M059J (cell line): ENCODE measurements at regions not wholly inside any gene's neighbourhood (a gene's known extent, or its start where the extent isn't known, plus 50 kb on each side); places are given as distances from the start of the nearest gene placed in this dataset.
A peak's percentile ranks its signal among the peaks of the same experiment; 100 is the strongest.
"Not testable (repeated sequence)": the region's sequence is repeated elsewhere in the genome, so short reads cannot be mapped to it uniquely, and the experiment has no call there.

Source experiments
- DNase-seq: peaks from one replicate; pipeline ENCODE4 v3.0.0-alpha.2; 2012; ENCODE audit warnings: low read depth

GRCh38 chr13:76620036-76620435, 266.2 kb downstream of the KCTD12 start:
- peak; percentile 3 for DNase-seq

GRCh38 chr13:76619631-76620030, 266.6 kb downstream of the KCTD12 start:
- DNase-seq: no peak

DNA sequence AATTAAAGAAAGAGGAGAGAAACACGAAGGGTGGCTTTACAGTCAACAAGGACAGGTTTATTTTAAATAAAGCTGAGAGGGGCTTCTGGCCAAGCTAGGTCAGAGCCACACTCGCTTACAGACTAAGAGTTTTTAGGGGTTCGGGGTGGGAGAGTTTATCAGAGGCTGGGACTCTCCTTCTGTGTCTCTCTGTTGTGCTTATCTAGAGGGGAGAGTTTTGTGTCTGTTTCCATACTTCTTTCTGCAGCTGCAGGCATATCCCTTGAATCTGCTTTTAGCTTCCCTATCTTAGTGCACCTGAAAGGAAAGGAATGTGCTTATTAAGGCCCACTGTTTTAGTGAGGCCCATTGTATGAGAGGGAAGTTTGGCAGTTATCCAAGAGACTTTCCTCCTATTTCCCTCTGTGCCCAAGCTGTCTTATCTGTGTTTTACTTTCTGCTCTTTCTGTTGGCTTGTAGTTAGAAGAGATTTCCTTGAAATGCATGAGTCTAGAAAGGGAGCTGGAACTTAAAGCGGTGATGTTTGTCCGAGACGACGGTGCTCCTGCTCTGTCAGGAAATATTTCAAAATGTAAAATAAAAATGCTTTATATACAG, 275.3 kb downstream of the KCTD12 start:
- no peak for DNase-seq

- DNase-seq: no peak
These were observed 276.6 kb downstream of the KCTD12 start for GRCh38 chr13:76609643-76610042.

GRCh38 chr13:76607866-76608265, 278.3 kb downstream of the KCTD12 start:
- DNase-seq: no peak

- DNase-seq: no peak
These were observed 286.1 kb downstream of the KCTD12 start for GRCh38 chr13:76600081-76600480.

- DNase-seq: no peak
These were observed 288.3 kb downstream of the KCTD12 start for GRCh38 chr13:76597868-76598267.

DNA sequence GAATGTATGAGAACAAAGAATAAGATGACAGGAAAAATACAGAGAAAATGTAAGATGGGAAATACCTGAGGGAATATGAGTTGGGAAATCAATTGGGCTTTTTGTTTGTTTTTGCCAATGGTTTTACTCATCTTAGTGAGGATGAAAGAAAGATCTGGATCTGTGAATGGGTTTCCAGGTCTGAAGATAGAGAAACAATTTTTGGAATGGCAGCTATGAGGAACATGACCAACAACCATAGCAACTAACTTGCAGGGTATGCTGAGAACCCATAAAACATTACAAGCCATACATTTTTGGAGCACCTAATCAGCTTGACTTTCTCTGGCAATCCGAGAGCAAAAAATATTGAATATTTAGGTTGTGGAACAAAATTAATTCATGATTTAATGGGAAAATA, 290.0 kb downstream of the KCTD12 start:
- no peak for DNase-seq

DNA sequence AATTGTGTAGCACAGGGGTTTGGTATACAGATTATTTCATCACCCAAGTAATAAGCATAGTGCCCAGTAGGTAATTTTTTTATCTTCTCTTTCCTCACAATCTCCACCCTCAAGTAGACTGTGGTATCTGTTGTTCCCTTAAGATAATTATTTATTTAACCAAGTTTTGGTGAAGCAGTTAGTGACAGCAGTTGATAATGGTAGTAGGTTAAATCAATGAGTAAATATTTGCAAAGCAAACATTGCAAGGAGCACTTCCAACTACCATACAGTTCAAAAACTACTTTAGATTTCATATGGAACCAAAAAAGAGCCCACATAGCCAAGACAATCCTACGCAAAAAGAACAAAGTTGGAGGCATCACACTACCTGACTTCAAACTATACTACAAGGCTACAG, 291.8 kb downstream of the KCTD12 start:
- no peak for DNase-seq

DNA sequence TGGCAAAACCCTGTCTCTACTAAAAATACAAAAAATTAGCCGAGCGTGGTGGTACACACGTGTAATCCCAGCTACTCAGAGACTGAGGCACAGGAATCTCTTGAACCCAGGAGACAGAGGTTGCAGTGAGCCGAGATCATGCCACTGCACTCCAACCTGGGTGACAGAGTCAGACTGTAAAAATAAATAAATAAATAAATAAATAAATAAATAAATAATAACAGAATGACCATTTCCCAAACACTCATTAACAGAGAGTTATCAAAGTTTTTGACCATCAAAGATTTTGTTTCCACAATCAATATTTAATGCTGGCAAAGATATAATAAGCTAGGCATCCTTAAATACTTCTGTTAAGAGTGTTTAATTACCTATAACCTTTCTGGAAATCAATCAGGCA, 299.4 kb downstream of the KCTD12 start:
- DNase-seq: no peak

DNA sequence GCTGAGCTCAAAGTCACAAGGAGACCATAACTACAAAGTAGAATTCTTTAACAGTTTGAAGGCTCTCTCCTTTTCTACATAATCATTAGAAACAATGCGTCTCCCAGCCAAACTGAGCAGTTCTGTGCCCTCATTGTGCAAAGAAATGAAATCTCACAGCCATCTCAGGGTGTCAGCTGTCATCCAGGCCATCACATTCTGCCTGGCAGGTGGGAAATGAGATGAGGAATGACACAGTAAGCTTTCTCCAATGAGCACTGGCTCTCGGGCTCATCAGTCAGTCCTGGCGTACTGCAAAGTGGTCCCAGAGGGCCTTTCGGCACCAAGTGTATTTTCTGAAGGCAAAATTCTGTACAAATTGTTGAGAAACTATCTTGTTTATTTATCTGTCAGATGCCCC, 306.5 kb downstream of the KCTD12 start:
- DNase-seq: no peak

DNA sequence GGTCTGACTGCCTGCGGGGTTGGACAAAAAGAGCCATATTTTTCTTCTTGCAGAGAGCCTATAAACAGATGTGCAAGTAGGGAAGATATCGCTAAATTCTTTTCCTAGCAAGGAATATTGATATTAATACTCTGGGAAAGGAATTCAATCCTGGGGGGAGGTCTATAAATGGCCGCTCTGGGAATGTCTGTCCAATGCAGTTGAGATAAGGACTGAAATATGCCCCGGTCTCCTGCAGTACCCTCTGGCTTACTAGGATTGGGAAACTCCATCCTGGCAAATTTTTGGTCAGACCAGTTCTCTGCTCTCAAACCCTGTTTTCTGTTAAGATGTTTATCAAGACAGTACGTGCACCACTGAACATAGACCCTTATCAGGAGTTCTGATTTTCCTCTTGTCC, 310.6 kb downstream of the KCTD12 start:
- not testable (repeated sequence) for DNase-seq

GRCh38 chr13:76570510-76570971, 315.7 kb downstream of the KCTD12 start:
- DNase-seq: no peak

GRCh38 chr13:76556627-76557026, 329.6 kb downstream of the KCTD12 start:
- DNase-seq: no peak

GRCh38 chr13:76552807-76553206, 333.4 kb downstream of the KCTD12 start:
- DNase-seq: no peak

DNA sequence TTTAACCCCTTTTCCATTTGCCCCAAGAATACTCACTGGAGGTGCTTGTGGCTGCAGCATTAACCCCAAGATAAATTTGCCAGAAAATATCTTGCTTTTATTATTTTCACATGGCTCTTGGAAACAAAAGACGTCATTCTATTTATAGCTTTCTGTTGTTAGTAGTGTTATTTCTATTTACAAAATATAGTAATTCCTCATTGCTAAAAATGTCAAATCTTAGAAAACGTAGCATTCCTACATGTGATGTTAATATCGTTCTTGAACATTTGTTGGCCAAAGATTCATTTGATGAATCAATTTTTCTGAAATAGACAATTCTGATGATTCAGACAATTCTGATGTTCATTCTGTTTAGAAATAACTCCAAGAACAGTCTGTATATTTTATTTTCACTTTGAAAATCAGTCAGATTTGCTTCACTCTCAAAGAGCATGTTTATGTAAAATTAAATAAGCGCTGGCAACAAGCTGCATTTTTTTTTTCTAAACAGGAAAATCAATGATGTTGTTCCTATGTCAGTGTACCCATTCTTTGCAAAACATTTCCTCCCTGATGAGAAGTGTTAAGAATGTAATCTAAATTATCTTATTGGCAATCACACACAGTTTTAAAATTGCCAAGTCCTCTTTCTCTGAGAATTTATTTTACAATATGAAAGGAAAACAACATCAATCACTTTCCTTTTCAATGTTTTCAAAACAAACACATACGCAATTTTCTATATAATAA, 334.0 kb downstream of the KCTD12 start:
- no peak for DNase-seq

DNA sequence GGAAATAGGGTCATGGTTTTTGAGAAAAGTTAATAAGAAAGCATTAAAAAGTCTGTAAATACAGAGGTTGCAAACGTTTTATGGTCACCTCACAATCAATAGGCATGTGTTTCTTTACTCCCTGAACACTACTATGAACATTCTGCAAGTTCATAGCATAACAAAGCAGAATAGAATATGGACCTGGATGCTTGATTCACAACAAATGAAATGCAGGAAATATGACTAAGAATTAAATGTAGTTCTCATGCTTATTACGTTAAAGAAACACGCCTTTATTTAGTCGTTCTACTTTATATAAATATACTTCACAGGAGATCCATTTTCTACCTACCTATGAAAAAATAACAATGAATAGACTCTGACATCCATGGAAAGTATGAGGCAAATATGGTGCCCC, 344.0 kb downstream of the KCTD12 start:
- DNase-seq: no peak

- no peak for DNase-seq
These were observed 348.2 kb downstream of the KCTD12 start for GRCh38 chr13:76538004-76538403.

- no peak for DNase-seq
These were observed 353.0 kb downstream of the KCTD12 start for GRCh38 chr13:76533251-76533650.

GRCh38 chr13:76527041-76527440, 359.2 kb downstream of the KCTD12 start:
- DNase-seq: no peak

GRCh38 chr13:76523740-76524340, 362.4 kb downstream of the KCTD12 start:
- no peak for DNase-seq

- DNase-seq: no peak
These were observed 364.0 kb downstream of the KCTD12 start for GRCh38 chr13:76522083-76522755.

DNA sequence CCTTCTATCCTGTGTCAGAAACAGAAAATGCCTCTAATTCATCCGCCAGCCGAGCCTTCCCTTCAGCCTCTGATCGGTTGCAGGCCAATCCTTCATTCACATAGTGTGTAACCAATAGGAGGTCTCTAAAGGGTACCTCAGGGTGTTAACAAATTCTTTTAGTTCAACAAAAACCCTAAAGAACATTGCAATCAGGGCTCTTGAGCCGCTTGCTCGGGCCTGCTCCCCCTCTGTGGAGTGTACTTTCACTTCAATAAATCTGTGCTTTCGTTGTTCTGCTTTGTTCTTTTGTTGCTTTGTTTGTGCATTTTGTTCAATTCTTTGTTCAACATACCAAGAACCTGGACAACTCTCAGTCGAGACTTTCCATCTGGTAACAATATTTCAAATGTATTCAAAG, 366.5 kb downstream of the KCTD12 start:
- no peak for DNase-seq
